Endothelial cell (in vitro differentiated cells): ENCODE measurements at regions not wholly inside any gene's neighbourhood (a gene's known extent, or its start where the extent isn't known, plus 50 kb on each side); places are given as distances from the start of the nearest gene placed in this dataset.
A peak's percentile ranks its signal among the peaks of the same experiment; 100 is the strongest.
"Not testable (repeated sequence)": the region's sequence is repeated elsewhere in the genome, so short reads cannot be mapped to it uniquely, and the experiment has no call there.

Source experiments
- DNase-seq: peaks from one replicate; pipeline ENCODE4 v3.0.0; 2021; ENCODE audit warnings: low spot score
- H3K27ac Mint-ChIP-seq: one replicate; pipeline ENCODE4 v1.8.0; 2021; ENCODE audit warnings: mixed read lengths, inconsistent platforms; ENCODE audit not compliant: unreplicated experiment
- H3K27me3 Mint-ChIP-seq: one replicate; pipeline ENCODE4 v1.8.0; 2021; ENCODE audit warnings: mild to moderate bottlenecking, moderate library complexity, mixed read lengths, inconsistent platforms; ENCODE audit not compliant: unreplicated experiment
- H3K36me3 Mint-ChIP-seq: one replicate; pipeline ENCODE4 v1.8.0; 2021; ENCODE audit warnings: mild to moderate bottlenecking, low read depth, mixed read lengths, inconsistent platforms; ENCODE audit not compliant: unreplicated experiment
- H3K4me1 Mint-ChIP-seq: one replicate; pipeline ENCODE4 v1.8.0; 2021; ENCODE audit warnings: mild to moderate bottlenecking, mixed read lengths, inconsistent platforms; ENCODE audit not compliant: unreplicated experiment
- H3K4me3 Mint-ChIP-seq: one replicate; pipeline ENCODE4 v1.8.0; 2021; ENCODE audit warnings: mild to moderate bottlenecking, mixed read lengths, inconsistent platforms; ENCODE audit not compliant: unreplicated experiment
- H3K9me3 Mint-ChIP-seq: one replicate; pipeline ENCODE4 v1.8.0; 2021; ENCODE audit warnings: mixed read lengths, inconsistent platforms; ENCODE audit not compliant: unreplicated experiment
- CTCF ChIP-seq: fragments of 200-600 bp; sonication (generic); IDR thresholded peaks from one replicate; pipeline ENCODE4 v1.5.0; 2021; ENCODE audit warnings: antibody characterized with exemption; ENCODE audit not compliant: unreplicated experiment

GRCh38 chr9:94188246-94188645 lies 70.9 kb upstream of the ZNF169 start:
- peaks cover 3% of the 10 kb centered on the region for H3K4me1 Mint-ChIP-seq

GRCh38 chr9:94191706-94192105 lies 67.4 kb upstream of the ZNF169 start:
- not testable (repeated sequence) for H3K27me3 Mint-ChIP-seq, H3K4me1 Mint-ChIP-seq, H3K27ac Mint-ChIP-seq, DNase-seq, H3K9me3 Mint-ChIP-seq
- peaks cover 48% of the 10 kb centered on the region for H3K36me3 Mint-ChIP-seq
- H3K4me3 Mint-ChIP-seq = peak overlapping the region; percentile 7

More at GRCh38 chr9:94188246-94188645, 70.9 kb upstream of the ZNF169 start:
- Mint-ChIP-seq H3K36me3 (peaks cover 48% of the 10 kb centered on the region), H3K27ac (no peak overlapping the region), H3K27me3 (peaks cover 2% of the 10 kb centered on the region), H3K4me3 (no peak overlapping the region), H3K9me3 (peaks cover 4% of the 10 kb centered on the region)
- TF ChIP-seq CTCF = no peak
- no peak for DNase-seq

GRCh38 chr9:94198414-94198813 lies 60.7 kb upstream of the ZNF169 start:
- Mint-ChIP-seq H3K27me3 (no peaks in the 10 kb centered on the region), H3K36me3 (peaks cover 12% of the 10 kb centered on the region), H3K4me3 (no peak overlapping the region), H3K4me1 (no peaks in the 10 kb centered on the region), H3K27ac (no peak overlapping the region), H3K9me3 (no peaks in the 10 kb centered on the region)
- no peak for DNase-seq
- TF ChIP-seq CTCF = no peak

- Mint-ChIP-seq H3K36me3 (peaks cover 7% of the 10 kb centered on the region), H3K4me1 (no peaks in the 10 kb centered on the region), H3K27me3 (no peaks in the 10 kb centered on the region), H3K27ac (no peak overlapping the region), H3K4me3 (no peak overlapping the region), H3K9me3 (no peaks in the 10 kb centered on the region)
- DNase-seq = no peak
- TF ChIP-seq CTCF = no peak
These were observed 59.3 kb upstream of the ZNF169 start for GRCh38 chr9:94199776-94200175.

- H3K27me3 Mint-ChIP-seq = no peaks in the 10 kb centered on the region
- peaks cover 5% of the 10 kb centered on the region for H3K9me3 Mint-ChIP-seq
- TF ChIP-seq CTCF = no peak
- H3K36me3 Mint-ChIP-seq = peaks cover 6% of the 10 kb centered on the region
- peaks cover 3% of the 10 kb centered on the region for H3K4me1 Mint-ChIP-seq
- H3K4me3 Mint-ChIP-seq = peak overlapping the region; percentile 37
- no peak overlapping the region for H3K27ac Mint-ChIP-seq
- no peak for DNase-seq
These were observed 54.9 kb upstream of the ZNF169 start for GRCh38 chr9:94204174-94204573.

GRCh38 chr9:94207781-94208180 lies 51.3 kb upstream of the ZNF169 start:
- DNase-seq = no peak
- Mint-ChIP-seq H3K9me3 (peaks cover 5% of the 10 kb centered on the region), H3K36me3 (peaks cover 6% of the 10 kb centered on the region), H3K27me3 (peaks cover 1% of the 10 kb centered on the region), H3K27ac (no peak overlapping the region), H3K4me3 (no peak overlapping the region), H3K4me1 (peaks cover 6% of the 10 kb centered on the region)
- no peak for TF ChIP-seq CTCF
